GDM1 (cell line): ENCODE measurements at regions not wholly inside any gene's neighbourhood (a gene's known extent, or its start where the extent isn't known, plus 50 kb on each side); places are given as distances from the start of the nearest gene placed in this dataset.
"Not testable (repeated sequence)": the region's sequence is repeated elsewhere in the genome, so short reads cannot be mapped to it uniquely, and the experiment has no call there.

Experiments
- DNase-seq: peaks from one replicate; lab custom pipeline; 2025; lab: John Stamatoyannopoulos, UW

DNA sequence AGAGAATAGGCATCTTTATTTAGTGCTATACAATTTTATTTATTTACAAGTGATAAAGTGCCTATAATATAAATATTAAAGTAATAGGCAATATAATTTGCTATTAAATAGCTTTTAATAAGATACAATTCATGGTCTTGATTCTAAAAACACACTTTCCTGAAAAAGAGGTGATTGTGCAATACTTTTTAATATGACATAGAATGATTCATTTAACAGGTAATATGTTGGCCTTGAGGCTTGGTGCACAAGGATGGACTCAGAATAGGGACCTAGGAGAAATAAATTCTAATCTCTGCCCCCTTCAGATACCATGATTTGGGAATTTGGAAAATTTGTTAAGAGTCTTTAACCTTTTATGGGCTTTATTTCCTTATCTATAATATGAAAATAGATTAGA is 149.9 kb upstream of the FUT9 start:
- DNase-seq: no peak

DNA sequence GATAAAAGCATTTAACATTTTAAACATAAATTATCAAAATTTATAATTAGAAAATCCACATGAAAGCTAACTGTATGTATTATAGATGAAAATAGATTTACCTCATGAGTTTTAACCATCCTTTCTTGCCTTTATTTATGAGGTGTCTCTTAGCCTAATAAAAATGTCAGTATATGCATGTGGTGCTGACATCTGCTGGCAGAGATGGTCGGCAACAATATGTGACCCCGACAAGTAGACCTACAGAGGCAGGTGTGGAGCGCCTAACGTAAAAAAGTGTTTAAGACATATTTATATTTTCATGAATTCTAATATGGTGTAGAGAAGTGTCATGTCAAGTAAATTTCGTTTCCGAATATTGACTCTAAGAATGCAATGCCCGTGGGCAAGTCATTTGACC is 149.0 kb upstream of the FUT9 start:
- DNase-seq: no peak

DNA sequence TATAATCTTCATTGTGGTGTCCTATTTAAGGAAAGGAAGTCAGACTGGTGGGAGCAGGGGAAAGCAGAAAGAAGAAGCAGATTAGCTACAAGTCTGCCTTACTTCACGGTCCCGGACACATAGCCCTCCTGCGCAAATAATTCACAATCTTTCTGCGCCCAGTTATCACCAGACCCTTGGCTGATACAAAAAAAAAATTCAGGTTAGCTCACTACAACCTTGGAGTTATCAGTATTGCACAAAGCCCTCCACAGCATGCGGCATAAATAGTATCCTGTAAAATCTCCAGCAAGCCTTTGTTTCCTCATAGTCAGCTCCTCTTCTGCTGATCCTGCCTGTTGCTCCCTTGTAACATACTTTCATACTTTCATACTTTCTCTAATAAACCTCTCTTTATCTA is 148.6 kb upstream of the FUT9 start:
- DNase-seq: no peak

- DNase-seq: no peak
These were observed 138.3 kb upstream of the FUT9 start for GRCh38 chr6:95877480-95877879.

GRCh38 chr6:95879856-95880255 is 135.9 kb upstream of the FUT9 start:
- DNase-seq: no peak

GRCh38 chr6:95882371-95882770 is 133.4 kb upstream of the FUT9 start:
- DNase-seq: no peak

DNA sequence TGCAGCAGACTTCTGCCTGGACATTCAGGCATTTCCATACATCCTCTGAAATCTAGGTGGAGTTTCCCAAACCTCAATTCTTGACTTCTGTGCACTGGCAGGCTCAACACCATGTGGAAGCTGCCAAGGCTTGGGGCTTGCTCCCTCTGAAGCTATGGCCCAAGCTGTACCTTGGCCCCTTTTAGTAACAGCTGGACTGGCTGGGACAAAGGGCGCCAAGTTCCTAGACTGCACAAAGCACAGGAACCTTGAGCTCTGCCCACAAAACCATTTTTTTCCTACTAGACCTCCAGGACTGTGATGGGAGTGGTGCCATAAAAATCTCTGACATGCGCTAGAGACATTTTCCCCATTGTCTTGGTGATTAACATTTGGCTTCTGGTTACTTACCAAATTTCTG is 127.1 kb upstream of the FUT9 start:
- DNase-seq: not testable (repeated sequence)

- DNase-seq: no peak
These were observed 110.6 kb upstream of the FUT9 start for GRCh38 chr6:95905132-95905531.

DNA sequence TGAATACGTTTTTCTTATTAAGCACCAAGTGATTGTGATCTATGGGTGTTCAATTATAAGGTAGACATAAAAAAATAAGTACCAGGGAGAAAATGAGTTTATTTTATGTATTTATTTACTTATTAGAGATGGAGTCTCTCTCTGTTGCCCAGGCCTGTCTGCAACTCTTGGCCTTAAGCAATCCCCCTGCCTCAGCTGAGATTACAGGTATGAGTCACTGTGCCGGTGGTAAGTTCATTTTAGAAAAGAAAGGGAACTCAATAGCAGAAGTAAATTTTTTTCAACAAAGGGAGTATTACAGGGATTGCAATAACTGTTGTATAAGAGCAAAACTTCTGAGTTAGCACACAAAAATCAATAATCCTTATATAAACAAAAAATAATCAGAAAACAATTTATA is 98.7 kb upstream of the FUT9 start:
- DNase-seq: no peak

- no peak for DNase-seq
These were observed 92.3 kb upstream of the FUT9 start for GRCh38 chr6:95923518-95923917.

DNA sequence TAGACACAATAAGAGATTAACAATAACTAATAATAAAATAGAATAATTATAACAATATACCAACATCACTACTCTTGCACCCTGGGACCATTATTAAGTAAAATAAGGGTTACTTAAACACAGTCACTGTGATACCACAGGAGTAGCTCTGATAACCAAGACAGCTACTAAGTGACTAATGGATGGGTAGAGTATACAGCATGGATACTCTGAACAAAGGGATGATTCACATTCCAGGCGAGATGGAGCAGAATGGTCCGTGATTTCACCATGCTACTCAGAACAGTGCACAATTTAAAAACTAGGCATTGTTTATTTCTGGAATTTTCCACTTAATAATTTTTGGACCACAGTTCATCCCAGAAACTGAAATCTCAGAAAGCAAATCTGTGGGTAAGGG is 80.0 kb upstream of the FUT9 start:
- DNase-seq: no peak

DNA sequence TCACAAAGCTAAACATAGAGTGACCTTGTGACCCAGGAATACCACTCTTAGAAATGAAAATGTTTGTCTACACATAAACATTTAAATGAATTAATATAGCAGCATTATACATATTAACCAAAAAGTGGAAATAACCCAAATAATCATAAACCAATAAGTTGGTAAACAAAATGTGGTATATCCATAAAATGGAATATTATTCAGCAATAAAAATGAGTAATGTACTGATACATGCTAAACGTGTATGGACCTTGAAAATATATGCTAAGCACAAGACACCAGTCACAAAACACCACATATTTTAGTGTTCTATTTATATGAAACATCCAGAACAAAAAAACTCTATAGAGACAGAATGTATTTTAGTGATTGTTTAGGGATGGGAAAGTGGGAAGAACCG is 68.9 kb upstream of the FUT9 start:
- DNase-seq: no peak

GRCh38 chr6:95948324-95948723 is 67.5 kb upstream of the FUT9 start:
- DNase-seq: no peak

- DNase-seq: no peak
These were observed 65.8 kb upstream of the FUT9 start for GRCh38 chr6:95949985-95950384.

- no peak for DNase-seq
These were observed 57.1 kb upstream of the FUT9 start for GRCh38 chr6:95958686-95959085.

DNA sequence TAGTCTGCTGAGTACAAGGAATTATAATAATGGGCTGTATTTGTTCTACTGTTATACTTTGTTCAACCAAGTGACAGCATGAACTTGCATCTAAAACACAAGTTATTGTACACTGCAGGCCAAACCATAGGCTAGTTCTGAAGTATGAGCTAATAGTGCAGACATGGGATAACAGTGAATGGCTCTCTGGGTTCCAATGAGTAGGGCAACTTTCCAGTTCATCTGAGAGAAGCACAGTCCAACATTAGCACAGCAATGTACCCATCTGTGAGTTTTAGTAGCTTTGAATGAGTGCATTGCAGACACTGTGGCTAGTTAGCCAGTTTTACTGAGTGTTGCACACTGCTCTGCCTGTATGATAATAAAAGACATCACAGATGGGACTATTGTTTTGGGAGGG is 56.5 kb upstream of the FUT9 start:
- no peak for DNase-seq
